ENCODE measurements at regions not wholly inside any gene's neighbourhood (a gene's known extent, or its start where the extent isn't known, plus 50 kb on each side); places are given as distances from the start of the nearest gene placed in this dataset.
"Not testable (repeated sequence)": the region's sequence is repeated elsewhere in the genome, so short reads cannot be mapped to it uniquely, and the experiment has no call there.

DNA sequence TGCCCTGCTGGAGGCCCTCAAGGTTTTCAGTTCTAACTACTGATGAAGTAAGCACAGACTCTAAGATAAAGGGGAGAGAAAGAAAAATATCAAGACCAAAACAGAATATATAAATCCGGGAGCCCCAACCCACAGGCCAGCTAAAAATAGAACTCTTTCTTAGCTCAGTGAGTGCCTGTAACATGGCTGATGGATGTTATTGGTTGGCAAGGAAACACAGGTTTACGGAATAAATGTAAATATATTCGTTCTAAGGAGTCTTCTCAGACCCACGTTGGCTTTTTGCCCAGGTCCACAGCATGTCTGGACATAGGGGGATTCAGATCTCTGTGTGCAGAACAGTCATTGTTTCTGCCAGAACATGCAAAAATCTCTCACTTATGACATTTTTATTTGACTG, 139.0 kb upstream of the SERPINE2 start:
- peak in 3 of 56 donors; percentile 1 to 12 (median 4) for DNase-seq

DNA sequence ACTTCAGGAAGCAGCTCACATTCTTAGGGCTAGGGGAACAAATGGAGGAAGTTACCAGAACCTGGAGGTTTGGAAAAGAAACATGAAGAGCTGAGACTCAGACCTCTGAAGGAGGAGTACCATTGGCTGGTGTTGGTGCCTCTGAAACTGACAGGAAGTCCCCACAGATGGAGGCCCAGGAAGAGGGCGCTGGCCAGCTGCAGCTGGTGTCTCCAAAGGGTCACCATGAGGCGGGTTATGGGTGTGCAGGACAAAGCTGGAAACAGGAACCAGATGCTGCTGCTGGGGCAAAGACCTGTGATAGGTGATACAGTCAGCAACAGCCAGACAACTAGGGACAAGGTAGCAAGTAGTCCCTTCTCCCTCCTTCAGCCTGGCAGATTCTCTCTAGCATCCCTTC, 136.5 kb upstream of the SERPINE2 start:
- DNase-seq = no peak

DNA sequence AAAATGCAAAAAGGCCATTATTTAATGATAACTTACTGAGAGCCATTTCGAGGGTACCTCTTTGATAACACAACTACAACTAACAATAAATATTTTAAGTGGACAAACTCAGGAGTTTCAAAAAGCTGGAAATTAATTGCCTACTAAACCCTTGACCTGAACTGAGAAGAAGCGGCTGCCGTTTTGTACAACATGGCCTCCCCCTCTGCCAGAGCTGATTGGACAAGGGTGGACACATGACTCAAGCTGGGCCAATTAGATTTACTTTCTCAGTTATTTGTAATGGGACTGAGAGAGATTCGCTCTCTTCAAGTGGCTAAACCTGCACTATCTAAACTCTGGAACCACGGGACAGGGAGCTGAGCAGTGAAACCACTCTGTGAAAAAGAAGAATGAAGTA, 135.9 kb upstream of the SERPINE2 start:
- DNase-seq = no peak

DNA sequence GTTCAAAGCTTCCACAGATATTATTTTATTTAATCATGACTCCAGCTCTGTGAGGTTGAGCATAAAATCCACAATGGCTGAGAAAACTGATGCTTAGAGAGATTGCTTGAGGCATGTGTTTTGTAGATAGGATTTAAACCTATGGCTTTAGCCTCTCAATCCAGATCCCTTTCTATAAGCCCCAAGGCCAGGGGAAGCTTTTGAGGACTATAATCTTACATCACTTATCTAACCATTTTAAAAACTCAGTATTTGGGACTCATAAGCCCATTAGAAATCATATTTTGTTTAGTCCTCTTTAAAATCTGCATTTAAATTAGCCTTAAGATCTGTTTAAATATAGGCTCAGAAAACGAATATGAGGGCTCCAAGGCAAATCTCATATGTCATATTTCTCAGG, 135.4 kb upstream of the SERPINE2 start:
- DNase-seq = no peak

DNA sequence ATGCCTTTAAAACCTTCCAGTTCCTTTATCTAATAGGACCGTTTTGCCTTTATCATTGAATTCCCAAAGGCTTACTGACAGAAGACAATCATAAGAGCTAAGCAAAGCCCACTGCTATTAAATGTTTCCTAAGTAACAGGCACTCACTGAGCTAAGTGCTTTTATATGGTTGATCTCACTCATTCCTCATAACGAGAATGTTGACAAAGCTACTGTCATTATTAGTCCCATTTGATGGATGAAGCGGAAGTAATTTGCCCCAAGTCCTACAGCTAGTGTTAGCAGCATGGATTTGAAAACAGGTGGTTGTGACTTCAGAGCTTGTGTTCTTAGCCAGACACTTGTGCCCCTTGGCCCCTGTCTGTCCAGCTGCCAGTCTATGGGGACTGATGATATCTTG, 134.8 kb upstream of the SERPINE2 start:
- DNase-seq = no peak

DNA sequence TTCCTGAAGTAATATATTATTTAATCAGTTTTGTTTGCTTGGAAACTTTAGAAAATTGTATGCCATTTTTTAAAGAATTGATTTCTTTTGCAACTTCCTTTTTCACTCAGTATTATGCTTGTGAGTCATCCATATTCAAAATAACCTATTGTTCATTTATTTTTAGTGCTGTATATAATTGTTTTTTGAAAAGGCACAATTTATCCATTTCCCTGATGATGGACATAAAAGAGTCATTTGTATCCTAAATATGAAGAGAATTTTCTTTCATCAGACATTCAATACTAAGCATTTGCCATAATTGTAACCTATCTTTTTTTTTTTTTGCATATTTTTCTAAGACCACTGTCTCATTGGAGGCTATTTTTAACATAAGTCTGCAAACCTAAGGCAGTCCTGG, 134.1 kb upstream of the SERPINE2 start:
- DNase-seq = no peak

DNA sequence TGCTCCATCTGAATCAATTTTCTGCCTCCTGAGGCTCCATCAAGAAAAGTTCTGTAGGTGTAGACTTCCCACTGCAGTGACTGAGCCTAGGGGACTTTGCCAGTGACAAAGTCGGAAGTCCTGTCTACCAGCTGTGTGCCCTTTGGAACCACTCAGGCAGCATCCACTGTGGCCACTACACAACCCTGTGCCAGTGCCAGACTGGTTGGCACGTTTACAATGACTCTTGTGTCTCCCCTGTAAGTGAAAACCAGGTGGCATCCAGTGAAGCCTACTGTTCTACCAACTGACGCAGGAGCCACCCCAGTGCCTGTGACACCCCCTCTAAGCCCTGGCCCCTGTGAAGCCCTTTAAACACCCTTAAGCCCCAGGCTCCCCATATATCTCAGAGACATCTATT, 132.1 kb upstream of the SERPINE2 start:
- DNase-seq = peak in 31 of 56 donors; percentile 3 to 63 (median 19)

DNA sequence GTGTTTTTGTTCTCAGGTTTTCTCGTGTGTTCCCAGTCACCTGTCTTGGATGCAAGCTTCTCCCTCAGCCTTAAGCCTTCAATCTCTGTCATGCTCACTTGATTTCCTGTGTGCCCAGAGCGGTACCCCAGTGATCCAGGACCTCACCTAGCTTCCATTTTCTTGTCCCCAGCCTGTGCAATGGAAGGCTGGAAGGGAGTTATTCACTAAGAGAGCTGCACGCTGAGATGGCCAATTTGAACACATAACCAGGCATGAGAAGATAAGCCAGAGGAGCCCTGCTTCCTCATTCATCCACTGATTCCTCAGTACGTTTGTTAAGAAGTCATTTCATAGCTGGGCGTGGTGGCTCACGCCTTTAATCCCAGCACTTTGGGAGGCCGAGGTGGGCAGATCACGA, 130.8 kb upstream of the SERPINE2 start:
- DNase-seq = no peak

DNA sequence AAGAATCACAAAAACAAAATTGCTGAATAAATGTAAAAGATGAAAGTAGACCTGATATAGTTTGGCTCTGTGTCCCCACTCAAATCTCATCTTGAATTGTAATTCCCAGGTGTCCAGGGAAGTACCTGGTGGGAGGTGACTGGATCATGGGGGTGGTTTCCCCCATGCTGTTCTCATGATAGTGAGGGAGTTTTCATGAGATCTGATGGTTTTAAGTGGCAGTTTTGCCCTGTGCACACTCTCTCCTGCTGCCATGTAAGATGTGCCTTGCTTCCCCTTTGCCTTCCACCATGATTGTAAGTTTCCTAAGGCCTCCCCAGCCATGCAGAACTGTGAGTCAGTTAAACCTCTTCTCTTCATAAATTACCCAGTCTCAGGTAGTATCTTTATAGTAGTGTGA, 128.7 kb upstream of the SERPINE2 start:
- DNase-seq = not testable (repeated sequence)

DNA sequence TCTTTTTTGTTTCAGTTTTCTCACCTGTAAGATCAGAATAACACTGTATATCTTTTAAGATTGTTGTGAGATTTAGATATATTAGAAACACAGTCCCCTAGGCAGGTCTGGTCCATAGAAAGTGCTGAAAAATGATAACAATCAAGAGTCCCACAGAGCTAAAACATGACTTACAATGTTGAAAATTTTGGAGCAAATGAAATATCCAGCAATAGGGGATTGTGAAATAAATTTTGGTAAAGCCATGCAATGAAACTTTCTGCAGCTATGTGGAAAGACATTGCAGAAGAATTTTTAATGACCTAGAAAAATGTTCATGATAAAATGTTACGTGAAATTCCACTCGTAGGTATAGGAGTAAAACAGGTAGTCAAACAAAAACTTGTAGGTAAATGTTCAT, 127.6 kb upstream of the SERPINE2 start:
- DNase-seq = no peak

DNA sequence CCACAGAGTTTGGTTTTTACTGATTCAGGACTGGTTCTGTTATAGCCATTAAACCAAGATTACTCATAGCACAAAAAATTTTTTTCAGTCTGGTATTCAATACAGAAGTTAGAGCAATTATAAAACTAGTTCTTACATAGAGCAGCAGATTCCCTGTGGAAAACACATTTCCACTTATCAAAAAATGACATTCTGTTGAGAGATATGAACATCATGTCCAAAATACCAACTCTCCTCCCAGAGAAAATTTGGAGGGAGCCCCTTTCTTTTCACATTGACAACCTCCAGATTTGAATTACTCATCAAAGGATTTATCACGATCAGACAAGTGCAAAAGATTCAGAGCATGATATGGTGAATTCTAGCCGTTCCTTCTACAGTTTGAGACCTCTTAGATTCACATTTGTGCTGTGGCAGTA, 126.8 kb upstream of the SERPINE2 start:
- no peak for DNase-seq

DNA sequence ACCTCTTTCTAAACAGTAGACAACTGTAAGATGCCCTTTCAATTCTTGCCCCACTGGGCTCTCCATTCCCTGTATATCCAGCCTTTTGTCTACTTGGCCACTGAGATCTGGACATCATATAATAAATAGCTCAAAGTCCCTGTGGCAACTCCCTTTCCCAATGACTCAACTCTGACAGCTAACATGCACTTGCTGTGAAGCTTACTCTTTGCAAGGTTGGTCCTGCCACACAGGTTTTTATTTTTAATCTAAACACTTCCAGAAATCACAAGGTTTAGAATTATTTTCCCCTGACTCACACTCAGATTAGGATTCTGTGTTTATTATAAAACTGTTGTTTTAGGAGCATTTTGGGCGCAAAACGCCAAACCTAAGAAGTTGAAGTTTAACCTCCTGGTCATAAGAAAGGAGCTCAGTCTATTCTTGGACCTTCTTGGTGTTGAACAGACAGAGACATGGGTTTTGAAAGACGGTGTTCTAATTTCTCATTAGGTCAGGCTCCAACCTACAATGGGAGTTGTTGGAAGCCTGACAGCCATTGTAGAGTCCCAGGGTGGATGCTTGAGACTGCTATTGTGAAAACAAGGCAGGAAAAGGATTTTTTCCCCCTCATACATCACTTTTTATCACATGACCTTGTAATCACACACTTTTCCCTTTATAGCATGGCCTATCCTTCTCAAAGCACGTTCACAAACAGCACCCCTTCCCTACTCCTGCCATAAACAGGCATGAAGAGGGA, 124.7 kb upstream of the SERPINE2 start:
- DNase-seq = no peak

DNA sequence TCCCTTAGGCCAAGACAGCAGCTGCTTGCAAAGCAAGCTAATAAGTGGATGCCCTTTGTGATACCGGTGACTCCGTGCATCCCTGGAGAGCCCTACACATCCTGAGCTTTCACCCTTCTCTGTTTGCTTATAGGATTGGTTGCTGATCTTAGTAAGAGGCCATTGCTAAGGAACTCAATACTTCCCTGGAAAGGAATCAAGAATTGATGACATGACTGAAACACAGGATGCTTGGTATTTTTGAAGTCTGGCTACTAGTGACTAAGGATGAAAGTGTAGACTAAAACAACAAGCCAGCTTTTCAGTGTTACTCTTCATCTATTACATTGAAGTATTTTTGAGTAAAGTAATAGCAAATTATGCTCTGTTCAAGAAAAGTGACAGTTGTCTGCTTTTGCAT, 123.0 kb upstream of the SERPINE2 start:
- DNase-seq = no peak

DNA sequence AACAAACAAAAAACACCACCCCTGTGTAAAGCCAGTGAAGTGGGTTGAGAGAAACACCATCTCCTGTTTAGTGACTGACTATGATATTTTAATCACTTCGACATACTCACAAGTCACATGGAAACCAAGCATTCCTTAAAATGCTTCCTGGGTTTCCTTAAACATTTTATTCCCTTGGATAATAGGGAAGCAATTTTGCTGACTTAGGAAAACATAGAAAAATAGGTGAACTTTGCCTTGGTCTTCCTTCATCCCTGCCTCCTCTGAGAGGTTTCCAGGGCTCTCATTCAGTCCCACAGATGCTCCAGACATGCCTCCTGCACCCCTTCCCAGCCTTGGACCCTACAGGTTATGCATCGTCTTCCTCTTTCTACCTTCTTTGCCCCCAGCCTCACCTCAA, 122.6 kb upstream of the SERPINE2 start:
- no peak for DNase-seq

DNA sequence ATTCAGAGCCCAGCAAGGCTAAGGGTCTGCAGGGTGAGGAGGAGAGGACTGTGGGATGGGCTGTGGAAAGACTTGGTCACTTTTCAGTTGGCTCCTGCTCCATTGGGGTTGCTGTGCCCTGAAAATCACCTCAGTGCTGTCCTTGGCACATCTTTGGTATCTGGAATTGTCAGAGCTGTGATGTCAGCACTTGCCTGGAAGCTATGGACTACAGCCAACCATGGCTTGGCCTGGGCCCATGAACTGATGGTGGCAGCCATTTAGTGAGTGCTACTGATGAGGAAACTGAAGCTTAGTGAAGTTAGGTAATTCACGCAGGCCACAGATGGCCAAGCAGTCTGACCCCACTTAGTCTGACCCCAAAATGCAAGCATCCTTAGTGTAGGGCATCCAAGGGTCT, 121.8 kb upstream of the SERPINE2 start:
- no peak for DNase-seq

DNA sequence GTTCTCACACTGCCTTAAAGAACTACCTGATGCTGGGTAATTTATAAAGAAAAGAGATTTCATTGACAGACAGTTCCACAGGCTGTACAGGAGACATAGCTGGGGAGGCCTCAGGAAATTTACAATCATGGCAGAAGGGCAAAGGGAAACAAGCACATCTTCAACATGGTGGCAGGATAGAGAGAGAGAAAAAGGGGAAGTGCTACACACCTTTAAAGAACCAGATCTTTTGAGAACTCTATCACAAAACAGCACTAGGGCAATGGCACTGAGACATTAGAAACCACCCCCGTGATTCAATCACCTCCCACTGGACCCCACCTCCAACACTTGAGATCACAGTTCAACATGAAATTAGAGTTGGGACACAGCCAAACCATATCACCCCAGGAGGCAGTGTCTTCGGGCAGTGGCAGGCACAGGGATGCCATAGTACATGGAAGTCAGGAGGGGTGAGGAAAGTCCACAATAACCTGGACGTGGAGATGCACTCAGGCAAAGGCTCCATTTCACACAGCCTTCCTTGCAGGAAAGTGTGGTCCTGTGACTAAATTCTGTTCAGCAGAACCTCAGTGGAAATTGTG, 120.4 kb upstream of the SERPINE2 start:
- no peak for DNase-seq

DNA sequence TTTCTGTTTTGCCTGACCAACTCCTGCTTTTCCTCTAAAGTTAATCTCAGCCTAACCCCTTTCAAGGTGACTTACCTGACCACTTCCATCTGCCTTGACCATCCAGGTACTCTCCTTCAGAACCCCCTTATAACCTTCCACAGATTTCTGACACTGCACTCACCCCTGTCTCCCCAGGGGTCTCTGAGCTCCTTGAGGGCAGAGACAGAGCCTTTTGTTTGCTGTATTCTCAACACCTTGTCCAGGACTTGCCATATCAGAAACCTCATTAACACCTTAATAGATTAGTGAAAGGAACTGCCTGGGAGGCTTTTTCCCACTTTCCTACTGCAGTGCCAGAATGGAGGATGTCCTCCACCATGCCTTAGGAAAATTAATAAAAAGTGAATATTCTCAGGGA, 119.7 kb upstream of the SERPINE2 start:
- DNase-seq = no peak

DNA sequence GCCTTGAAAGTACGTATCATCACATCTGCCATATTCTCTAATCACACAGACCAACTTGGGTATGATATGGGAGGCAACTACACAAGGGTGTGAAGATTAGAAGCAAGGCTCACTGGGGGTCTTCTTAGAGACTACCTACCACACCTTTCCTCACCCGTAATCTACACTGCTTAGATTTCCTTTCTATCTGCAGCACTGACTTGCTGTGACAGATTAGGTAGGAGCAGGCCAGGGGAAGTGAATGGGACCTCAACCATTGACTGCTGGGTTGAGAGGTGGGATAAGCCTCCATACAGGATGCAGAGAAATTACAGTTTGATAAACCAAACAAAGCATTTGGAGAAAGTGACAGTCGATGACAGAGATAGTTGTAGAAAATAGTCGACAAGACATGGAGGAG, 119.0 kb upstream of the SERPINE2 start:
- DNase-seq = no peak

DNA sequence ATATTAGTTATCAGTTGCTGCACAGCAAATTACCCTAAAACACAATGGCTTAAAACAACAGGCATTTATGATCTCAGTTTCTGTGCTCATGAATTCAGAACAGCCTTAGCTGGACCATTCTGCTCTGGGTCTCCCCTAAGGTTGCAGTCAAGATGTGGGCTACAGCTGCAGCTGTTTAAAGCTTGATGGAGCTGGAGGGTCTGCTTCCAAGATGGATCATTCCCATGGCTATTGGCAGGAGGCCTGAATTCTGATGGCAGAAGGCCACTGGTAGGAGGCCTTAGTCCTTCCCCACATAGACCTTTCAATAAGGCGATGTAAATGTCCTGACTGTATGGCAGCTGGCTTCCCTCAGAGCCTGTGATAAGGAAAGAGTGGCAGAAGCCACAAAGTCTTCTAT, 118.6 kb upstream of the SERPINE2 start:
- no peak for DNase-seq

DNA sequence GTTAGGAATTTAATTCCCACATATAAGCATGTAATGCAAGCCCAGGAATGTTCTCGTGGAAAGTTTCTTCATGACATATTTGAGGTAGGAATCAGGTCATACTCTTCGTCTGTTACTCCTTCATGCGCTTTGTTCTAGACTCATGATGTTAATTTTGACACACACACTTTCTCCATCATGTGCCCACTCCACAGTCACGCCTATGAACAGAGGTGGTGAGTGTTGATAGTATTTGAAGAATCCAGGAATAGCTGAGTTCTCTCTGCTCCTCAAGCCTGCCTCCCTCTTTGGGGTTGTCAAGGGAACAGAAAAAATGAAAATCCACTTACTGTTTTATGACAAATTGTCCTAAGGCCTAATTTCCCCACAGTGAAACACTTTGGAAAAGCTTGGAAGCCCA, 117.3 kb upstream of the SERPINE2 start:
- DNase-seq = peak in 7 of 56 donors; percentile 1 to 23 (median 7)

DNA sequence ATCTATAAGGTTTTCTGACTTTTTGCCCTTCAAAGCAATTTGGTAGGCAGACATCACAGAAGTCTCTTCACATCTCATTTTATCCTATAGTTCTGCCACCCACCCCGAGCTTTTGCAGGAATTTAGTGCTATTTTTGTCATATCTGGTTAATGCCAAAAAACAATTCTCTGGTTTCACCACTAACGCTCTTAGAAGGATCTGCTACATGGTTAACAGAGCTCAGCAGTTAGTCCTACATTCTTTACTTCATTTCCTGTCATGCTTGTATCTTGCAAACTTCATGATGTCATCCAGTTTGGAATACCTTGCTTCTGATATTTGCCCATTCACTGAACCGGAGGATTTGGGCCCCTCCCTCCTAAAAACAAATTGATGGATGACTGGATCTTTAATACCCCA, 116.8 kb upstream of the SERPINE2 start:
- no peak for DNase-seq

DNA sequence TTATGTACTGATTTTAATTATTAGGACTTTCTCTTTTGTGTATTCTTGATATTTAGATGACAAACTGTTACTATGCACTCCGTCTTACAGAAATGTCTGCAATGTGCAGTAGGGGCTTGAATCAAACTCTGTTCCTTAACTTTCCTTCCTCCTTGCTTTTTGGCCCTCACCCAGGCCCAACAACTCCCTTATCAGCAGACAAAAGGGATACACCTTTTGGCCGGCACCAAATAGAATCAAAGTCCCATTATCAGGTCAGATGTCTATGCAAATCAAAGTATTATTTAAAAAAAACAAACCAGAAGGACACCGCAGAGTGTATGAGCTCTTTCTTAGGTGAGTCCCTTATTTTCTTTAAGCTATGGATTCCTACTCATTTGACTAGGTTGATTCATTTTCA, 116.3 kb upstream of the SERPINE2 start:
- DNase-seq = no peak

DNA sequence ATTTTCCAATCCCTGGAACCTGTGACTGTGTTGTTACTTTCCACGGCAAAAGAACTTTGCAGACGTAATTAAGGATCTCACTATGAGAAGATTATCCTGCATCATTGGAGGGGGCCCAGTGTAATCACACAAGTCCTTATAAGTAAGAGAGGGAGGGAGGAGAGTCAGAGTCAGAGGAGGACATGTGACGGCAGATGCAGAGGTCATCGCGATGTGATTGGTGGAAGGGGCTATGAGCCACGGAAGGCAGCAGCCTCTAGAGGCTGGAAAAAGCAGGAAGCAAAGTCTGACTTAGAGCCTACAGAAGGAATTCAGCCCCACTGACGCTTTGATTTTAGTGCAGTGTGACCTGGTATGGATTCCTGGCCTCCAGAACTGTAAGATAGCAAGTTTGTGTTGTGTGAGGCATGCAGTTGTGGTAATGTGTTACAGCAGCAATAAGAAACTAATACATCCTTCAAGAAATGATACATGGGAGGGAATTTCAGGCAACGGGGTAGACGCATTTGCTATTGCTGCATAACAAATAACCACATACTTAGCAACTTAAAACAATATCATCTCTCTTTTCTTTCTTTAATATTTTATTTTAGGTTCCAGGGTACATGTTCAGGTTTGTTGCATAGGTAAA, 112.7 kb upstream of the SERPINE2 start:
- no peak for DNase-seq
